Gastroesophageal sphincter (tissue), 3 donors: ENCODE measurements at regions not wholly inside any gene's neighbourhood (a gene's known extent, or its start where the extent isn't known, plus 50 kb on each side); places are given as distances from the start of the nearest gene placed in this dataset.

Experiments used
- EP300 ChIP-seq: sonication (generic); formaldehyde crosslinking; IDR thresholded peaks from one replicate; pipeline ENCODE4 v1.6.1; 2017; ENCODE audit warnings: antibody characterized with exemption, mild to moderate bottlenecking
- POLR2AphosphoS5 ChIP-seq: sonication (generic); formaldehyde crosslinking; IDR thresholded peaks from one replicate; pipeline ENCODE4 v1.6.1; 2017; ENCODE audit warnings: antibody characterized with exemption
- TF ChIP-seq, protein P1 (sequence below), 4 experiments: fragments of 200-600 bp in 2 of 4; fragments of 450-650 bp in 2 of 4; sonication (generic) in 1 of 4; IDR thresholded peaks; one replicate each; pipeline ENCODE4 v1.5.1; 2017 to 2019; ENCODE audit warnings: antibody characterized with exemption in 4 of 4, mild to moderate bottlenecking in 2 of 4, moderate library complexity in 2 of 4

DNA sequence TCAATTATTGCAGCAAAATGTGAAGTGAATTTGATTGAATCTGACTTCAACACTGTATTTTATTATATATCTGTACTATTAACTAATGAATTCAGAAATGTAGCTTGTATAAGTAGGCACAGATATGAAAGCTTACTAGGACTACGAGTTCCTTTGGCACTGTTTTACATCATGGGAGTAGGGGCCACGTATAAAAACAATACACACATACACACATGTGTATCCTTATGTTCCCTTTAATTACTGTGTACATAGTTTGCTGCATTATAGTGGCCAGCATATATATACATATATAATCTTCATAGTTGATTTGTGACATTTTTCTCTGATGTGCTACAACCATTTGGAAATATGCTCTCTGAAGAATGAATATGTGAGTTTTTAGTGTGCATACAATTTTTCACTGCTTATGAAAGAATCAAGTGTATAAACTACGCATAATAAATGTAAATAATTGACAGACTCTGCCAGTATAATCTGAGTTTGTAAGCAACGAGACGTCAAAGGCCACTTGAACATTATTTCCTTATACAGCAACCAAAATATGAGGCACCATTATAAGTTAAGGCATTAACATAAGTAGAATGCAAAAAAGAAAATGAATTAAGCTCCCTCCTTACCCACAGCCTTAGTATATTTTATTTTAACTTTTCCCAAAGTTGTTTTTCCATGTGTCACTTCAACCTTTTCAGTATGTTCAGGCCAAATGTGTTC is 98.1 kb upstream of the GALNT5 start:
- TF ChIP-seq, protein P1, sequence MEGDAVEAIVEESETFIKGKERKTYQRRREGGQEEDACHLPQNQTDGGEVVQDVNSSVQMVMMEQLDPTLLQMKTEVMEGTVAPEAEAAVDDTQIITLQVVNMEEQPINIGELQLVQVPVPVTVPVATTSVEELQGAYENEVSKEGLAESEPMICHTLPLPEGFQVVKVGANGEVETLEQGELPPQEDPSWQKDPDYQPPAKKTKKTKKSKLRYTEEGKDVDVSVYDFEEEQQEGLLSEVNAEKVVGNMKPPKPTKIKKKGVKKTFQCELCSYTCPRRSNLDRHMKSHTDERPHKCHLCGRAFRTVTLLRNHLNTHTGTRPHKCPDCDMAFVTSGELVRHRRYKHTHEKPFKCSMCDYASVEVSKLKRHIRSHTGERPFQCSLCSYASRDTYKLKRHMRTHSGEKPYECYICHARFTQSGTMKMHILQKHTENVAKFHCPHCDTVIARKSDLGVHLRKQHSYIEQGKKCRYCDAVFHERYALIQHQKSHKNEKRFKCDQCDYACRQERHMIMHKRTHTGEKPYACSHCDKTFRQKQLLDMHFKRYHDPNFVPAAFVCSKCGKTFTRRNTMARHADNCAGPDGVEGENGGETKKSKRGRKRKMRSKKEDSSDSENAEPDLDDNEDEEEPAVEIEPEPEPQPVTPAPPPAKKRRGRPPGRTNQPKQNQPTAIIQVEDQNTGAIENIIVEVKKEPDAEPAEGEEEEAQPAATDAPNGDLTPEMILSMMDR (IDR thresholded peaks at IDR 0.05): no peak
- TF ChIP-seq POLR2AphosphoS5: no peak
- TF ChIP-seq EP300: no peak
